SK-N-SH (cell line): ENCODE measurements at regions not wholly inside any gene's neighbourhood (a gene's known extent, or its start where the extent isn't known, plus 50 kb on each side); places are given as distances from the start of the nearest gene placed in this dataset.

Source experiments
- CTCF ChIA-PET: fragments of 300-600, 350-600 bp; formaldehyde crosslinking; extraction: SDS; loops from one replicate; lab custom pipeline; 2021; lab: Yijun Ruan, JAX
- POLR2A ChIA-PET: fragments of 350-600 bp; sonication (Branson Sonifier 250); formaldehyde crosslinking; extraction: SDS; loops from one replicate; lab custom pipeline; 2020; ENCODE audit warnings: antibody characterized with exemption, inconsistent platforms; lab: Yijun Ruan, JAX
- DNase-seq: peaks from one replicate; pipeline ENCODE4 v3.0.0; 2012
- H2AFZ ChIP-seq: fragments of 200-600 bp; sonication (generic); 2 replicates; pipeline ENCODE4 v1.8.1; 2016; ENCODE audit warnings: antibody characterized with exemption, mild to moderate bottlenecking, low read depth
- H3F3A ChIP-seq: fragments of 200-600 bp; sonication (generic); replicated peaks from 2 replicates; pipeline ENCODE3; 2016; ENCODE audit warnings: antibody characterized with exemption, mild to moderate bottlenecking; ENCODE audit not compliant: insufficient read depth
- H3K27ac ChIP-seq, 2 experiments: fragments of 200-500 bp in 1 of 2; fragments of 200-600 bp in 1 of 2; sonication (Bioruptor generic) in 1 of 2; sonication (generic), shearing (Covaris generic) in 1 of 2; 2 replicates each; pipeline versions ENCODE4 v1.5.1 to v1.6.1; 2014 to 2016; ENCODE audit warnings: low read depth in 2 of 2, inconsistent platforms in 1 of 2, low read length in 1 of 2, mild to moderate bottlenecking in 1 of 2, mixed read lengths in 1 of 2
- H3K27me3 ChIP-seq: fragments of 200-600 bp; sonication (generic), shearing (Covaris generic); 2 replicates; pipeline ENCODE4 v1.6.1; 2016; ENCODE audit warnings: mixed run types; ENCODE audit not compliant: insufficient read depth
- H3K36me3 ChIP-seq, 2 experiments: fragments of 200-500 bp in 1 of 2; fragments of 200-600 bp in 1 of 2; sonication (Bioruptor generic) in 1 of 2; sonication (generic) in 1 of 2; replicated peaks in 1 of 2; 2 replicates each; pipeline versions ENCODE3 to v1.5.1; 2014 to 2016; ENCODE audit warnings: low read length in 1 of 2, mild to moderate bottlenecking in 1 of 2; ENCODE audit not compliant: insufficient read depth in 2 of 2, control insufficient read depth in 1 of 2
- H3K4me1 ChIP-seq, 2 experiments: fragments of 200-500 bp in 1 of 2; fragments of 200-600 bp in 1 of 2; sonication (Bioruptor generic) in 1 of 2; sonication (generic), shearing (Covaris generic) in 1 of 2; 2 replicates each; pipeline versions ENCODE4 v1.5.1 to v1.6.1; 2014 to 2016; ENCODE audit warnings: low read depth in 1 of 2, low read length in 1 of 2, mixed run types in 1 of 2; ENCODE audit not compliant: insufficient read depth in 2 of 2, control insufficient read depth in 1 of 2
- H3K4me2 ChIP-seq: fragments of 200-600 bp; sonication (generic), shearing (Covaris generic); 2 replicates; pipeline ENCODE4 v1.6.1; 2017; ENCODE audit warnings: mixed run types
- H3K4me3 ChIP-seq, 2 experiments: fragments of 200-500 bp in 1 of 2; fragments of 200-600 bp in 1 of 2; sonication (Bioruptor generic) in 1 of 2; sonication (generic), shearing (Covaris generic) in 1 of 2; 2 replicates each; pipeline versions ENCODE4 v1.5.1 to v1.8.1; 2014 to 2016; ENCODE audit warnings: low read depth in 2 of 2, inconsistent platforms in 1 of 2, low read length in 1 of 2, mild to moderate bottlenecking in 1 of 2, mixed read lengths in 1 of 2, moderate library complexity in 1 of 2
- H3K79me2 ChIP-seq: fragments of 200-600 bp; sonication (generic); 2 replicates; pipeline ENCODE4 v1.8.1; 2017; ENCODE audit warnings: mild to moderate bottlenecking; ENCODE audit not compliant: insufficient read depth
- H3K9ac ChIP-seq: fragments of 200-600 bp; sonication (generic); 2 replicates; pipeline ENCODE4 v1.6.1; 2017; ENCODE audit warnings: mixed run types
- H3K9me2 ChIP-seq: fragments of 200-600 bp; sonication (generic); 2 replicates; pipeline ENCODE4 v1.6.1; 2017; ENCODE audit warnings: mixed run types
- H3K9me3 ChIP-seq: fragments of 200-600 bp; sonication (generic); 2 replicates; pipeline ENCODE4 v1.6.1; 2017; ENCODE audit warnings: mixed run types, mild to moderate bottlenecking, moderate library complexity
- H4K20me1 ChIP-seq: fragments of 200-600 bp; sonication (generic); 2 replicates; pipeline ENCODE4 v1.6.1; 2017; ENCODE audit warnings: mild to moderate bottlenecking, mixed run types; ENCODE audit not compliant: insufficient read depth
- ELF1 ChIP-seq: IDR thresholded peaks from 2 replicates; pipeline ENCODE4 v1.4.0; 2012
- EP300 ChIP-seq, 2 experiments: IDR thresholded peaks; 2 replicates each; pipeline versions ENCODE4 v1.4.0 to v1.6.1; 2012; ENCODE audit warnings: borderline replicate concordance in 1 of 2, low read depth in 1 of 2, low read length in 1 of 2
- FOXJ3 ChIP-seq: sonication (generic); formaldehyde crosslinking; IDR thresholded peaks from 2 replicates; pipeline ENCODE4 v1.5.1; 2020; ENCODE audit warnings: mild to moderate bottlenecking, missing genetic modification reagents
- FOXM1 ChIP-seq: IDR thresholded peaks from 2 replicates; pipeline ENCODE4 v1.4.0; 2012; ENCODE audit warnings: low read depth, mild to moderate bottlenecking
- GATA2 ChIP-seq: sonication (generic); formaldehyde crosslinking; IDR thresholded peaks from 2 replicates; pipeline ENCODE4 v1.5.0; 2020; ENCODE audit warnings: mild to moderate bottlenecking, missing genetic modification reagents
- MEF2A ChIP-seq: IDR thresholded peaks from 2 replicates; pipeline ENCODE4 v1.4.0; 2012; ENCODE audit warnings: low read depth, borderline replicate concordance
- NRF1 ChIP-seq: IDR thresholded peaks from 2 replicates; pipeline ENCODE4 v1.6.1; 2012; ENCODE audit warnings: low read depth, mild to moderate bottlenecking, low read length
- RAD21 ChIP-seq: IDR thresholded peaks from 2 replicates; pipeline ENCODE4 v1.6.1; 2012; ENCODE audit warnings: mild to moderate bottlenecking, low read length
- RFX5 ChIP-seq: IDR thresholded peaks from 2 replicates; pipeline ENCODE4 v1.6.1; 2012; ENCODE audit warnings: mild to moderate bottlenecking, improper control_type of control experiment, low read length
- RXRA ChIP-seq: IDR thresholded peaks from 2 replicates; pipeline ENCODE4 v1.4.0; 2012; ENCODE audit warnings: low read depth, mild to moderate bottlenecking, borderline replicate concordance
- SMC3 ChIP-seq: IDR thresholded peaks from 2 replicates; pipeline ENCODE4 v1.6.1; 2012; ENCODE audit warnings: low read depth, low read length, improper control_type of control experiment
- TEAD4 ChIP-seq: IDR thresholded peaks from 2 replicates; pipeline ENCODE4 v1.4.0; 2012; ENCODE audit warnings: mild to moderate bottlenecking, borderline replicate concordance; ENCODE audit not compliant: insufficient read depth
- USF1 ChIP-seq: IDR thresholded peaks from 2 replicates; pipeline ENCODE4 v1.4.0; 2012; ENCODE audit warnings: low read depth, borderline replicate concordance
- WGBS: methylation state at CpG from one replicate; pipeline ENCODE4 v1.1.6; 2017; ENCODE audit warnings: low lambda C conversion rate; 5-methylcytosine and 5-hydroxymethylcytosine counted together
- TF ChIP-seq, protein P1 (sequence below): IDR thresholded peaks from 2 replicates; pipeline ENCODE4; 2012
- TF ChIP-seq, protein P2 (sequence below): IDR thresholded peaks from 2 replicates; pipeline ENCODE4 v1.4.0; 2012; ENCODE audit warnings: low read depth, borderline replicate concordance
- TF ChIP-seq, protein P3 (sequence below): fragments of 150-350 bp; IDR thresholded peaks from 2 replicates; pipeline ENCODE4 v1.6.1; 2017; ENCODE audit warnings: antibody characterized with exemption, low read length, low read depth, borderline replicate concordance
- TF ChIP-seq, protein P4 (sequence below): fragments of 150-350 bp; IDR thresholded peaks from 2 replicates; pipeline ENCODE4 v1.6.1; 2016; ENCODE audit warnings: mild to moderate bottlenecking, low read depth, low read length

DNA sequence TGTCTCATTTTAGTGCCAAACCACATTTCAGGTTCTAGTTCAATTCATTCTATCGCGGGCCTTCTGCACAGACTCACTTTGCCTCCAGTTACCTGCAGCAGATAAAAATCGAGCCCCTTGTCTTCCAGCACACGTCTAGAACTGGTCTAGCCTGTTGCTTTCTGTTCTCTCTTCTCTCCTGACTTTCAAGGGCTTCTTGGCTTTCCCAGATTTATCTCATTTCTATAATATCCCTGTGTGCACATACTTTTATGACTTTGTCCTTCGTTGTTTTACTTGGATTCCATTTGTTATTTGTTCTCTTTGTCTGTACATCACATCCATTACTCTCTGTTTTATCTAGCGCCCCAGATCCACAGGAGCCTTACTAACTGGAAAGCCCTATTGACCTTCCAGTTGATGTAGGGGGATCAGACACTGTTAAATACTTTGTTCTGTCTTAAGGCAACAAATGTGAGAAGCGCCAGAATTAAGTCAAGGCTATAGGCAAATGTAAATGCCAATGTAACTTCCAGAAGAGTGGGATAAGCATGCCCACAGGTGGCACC is 284.5 kb upstream of the ADGRL4 start:
- Histone ChIP-seq H3K4me2 (no peak overlapping the region), H3K27me3 (no peaks in the 10 kb centered on the region), H3K27ac (no peak overlapping the region), H3F3A (peaks cover 5% of the 10 kb centered on the region), H3K4me1 (no peaks in the 10 kb centered on the region), H3K9me2 (no peaks in the 10 kb centered on the region)
- CTCF ChIA-PET, result no interaction called here
- DNase-seq, result no peak
- no peak for TF ChIP-seq RFX5
- no peak for TF ChIP-seq RXRA
- TF ChIP-seq TEAD4, result no peak
- no peak for TF ChIP-seq EP300 (IDR thresholded peaks at IDR 0.05; ENCODE audit: borderline replicate concordance in 1 of 2, low read depth in 1 of 2, low read length in 1 of 2)
- no peak for TF ChIP-seq RAD21
- TF ChIP-seq, protein P1, sequence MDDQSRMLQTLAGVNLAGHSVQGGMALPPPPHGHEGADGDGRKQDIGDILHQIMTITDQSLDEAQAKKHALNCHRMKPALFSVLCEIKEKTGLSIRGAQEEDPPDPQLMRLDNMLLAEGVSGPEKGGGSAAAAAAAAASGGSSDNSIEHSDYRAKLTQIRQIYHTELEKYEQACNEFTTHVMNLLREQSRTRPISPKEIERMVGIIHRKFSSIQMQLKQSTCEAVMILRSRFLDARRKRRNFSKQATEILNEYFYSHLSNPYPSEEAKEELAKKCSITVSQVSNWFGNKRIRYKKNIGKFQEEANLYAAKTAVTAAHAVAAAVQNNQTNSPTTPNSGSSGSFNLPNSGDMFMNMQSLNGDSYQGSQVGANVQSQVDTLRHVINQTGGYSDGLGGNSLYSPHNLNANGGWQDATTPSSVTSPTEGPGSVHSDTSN, result no peak
- no peak for TF ChIP-seq USF1
- no peak for TF ChIP-seq FOXJ3 (CRISPR knock-in tag)
- no peak for TF ChIP-seq SMC3
- TF ChIP-seq NRF1, result no peak
- TF ChIP-seq MEF2A, result no peak
- no peak for TF ChIP-seq FOXM1
- TF ChIP-seq GATA2 (CRISPR knock-in tag), result no peak
- TF ChIP-seq, protein P2, sequence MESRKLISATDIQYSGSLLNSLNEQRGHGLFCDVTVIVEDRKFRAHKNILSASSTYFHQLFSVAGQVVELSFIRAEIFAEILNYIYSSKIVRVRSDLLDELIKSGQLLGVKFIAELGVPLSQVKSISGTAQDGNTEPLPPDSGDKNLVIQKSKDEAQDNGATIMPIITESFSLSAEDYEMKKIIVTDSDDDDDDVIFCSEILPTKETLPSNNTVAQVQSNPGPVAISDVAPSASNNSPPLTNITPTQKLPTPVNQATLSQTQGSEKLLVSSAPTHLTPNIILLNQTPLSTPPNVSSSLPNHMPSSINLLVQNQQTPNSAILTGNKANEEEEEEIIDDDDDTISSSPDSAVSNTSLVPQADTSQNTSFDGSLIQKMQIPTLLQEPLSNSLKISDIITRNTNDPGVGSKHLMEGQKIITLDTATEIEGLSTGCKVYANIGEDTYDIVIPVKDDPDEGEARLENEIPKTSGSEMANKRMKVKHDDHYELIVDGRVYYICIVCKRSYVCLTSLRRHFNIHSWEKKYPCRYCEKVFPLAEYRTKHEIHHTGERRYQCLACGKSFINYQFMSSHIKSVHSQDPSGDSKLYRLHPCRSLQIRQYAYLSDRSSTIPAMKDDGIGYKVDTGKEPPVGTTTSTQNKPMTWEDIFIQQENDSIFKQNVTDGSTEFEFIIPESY, result no peak
- TF ChIP-seq, protein P3, sequence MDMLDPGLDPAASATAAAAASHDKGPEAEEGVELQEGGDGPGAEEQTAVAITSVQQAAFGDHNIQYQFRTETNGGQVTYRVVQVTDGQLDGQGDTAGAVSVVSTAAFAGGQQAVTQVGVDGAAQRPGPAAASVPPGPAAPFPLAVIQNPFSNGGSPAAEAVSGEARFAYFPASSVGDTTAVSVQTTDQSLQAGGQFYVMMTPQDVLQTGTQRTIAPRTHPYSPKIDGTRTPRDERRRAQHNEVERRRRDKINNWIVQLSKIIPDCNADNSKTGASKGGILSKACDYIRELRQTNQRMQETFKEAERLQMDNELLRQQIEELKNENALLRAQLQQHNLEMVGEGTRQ, result no peak
- no peak for TF ChIP-seq ELF1
- TF ChIP-seq, protein P4, sequence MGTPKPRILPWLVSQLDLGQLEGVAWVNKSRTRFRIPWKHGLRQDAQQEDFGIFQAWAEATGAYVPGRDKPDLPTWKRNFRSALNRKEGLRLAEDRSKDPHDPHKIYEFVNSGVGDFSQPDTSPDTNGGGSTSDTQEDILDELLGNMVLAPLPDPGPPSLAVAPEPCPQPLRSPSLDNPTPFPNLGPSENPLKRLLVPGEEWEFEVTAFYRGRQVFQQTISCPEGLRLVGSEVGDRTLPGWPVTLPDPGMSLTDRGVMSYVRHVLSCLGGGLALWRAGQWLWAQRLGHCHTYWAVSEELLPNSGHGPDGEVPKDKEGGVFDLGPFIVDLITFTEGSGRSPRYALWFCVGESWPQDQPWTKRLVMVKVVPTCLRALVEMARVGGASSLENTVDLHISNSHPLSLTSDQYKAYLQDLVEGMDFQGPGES, result no peak
- TF ChIP-seq, all 33 proteins: peak for 0
- Histone ChIP-seq H2AFZ (no peak overlapping the region; the same call in 1 of the 2 replicates), H3K36me3 (no peaks in the 10 kb centered on the region), H3K4me3 (no peak overlapping the region), H3K9ac (no peak overlapping the region), H3K9me3 (no peaks in the 10 kb centered on the region), H3K79me2 (no peaks in the 10 kb centered on the region; the same call in 1 of the 2 replicates), H4K20me1 (no peaks in the 10 kb centered on the region)
- 70% methylated on average over 7 of the region's 7 CpGs for WGBS
- POLR2A ChIA-PET, result no interaction called here
